ENCODE measurements at regions not wholly inside any gene's neighbourhood (a gene's known extent, or its start where the extent isn't known, plus 50 kb on each side); places are given as distances from the start of the nearest gene placed in this dataset.

GRCh38 chr4:121583396-121583795 is 113.4 kb downstream of the ANXA5 start (continued):
- TF ChIP-seq NANOG (IDR thresholded peaks at IDR 0.05; ENCODE audit: borderline replicate concordance), result no peak

GRCh38 chr4:121582296-121582695 is 114.5 kb downstream of the ANXA5 start:
- ATAC-seq (no peak), DNase-seq (ENCODE audit: low spot score) (no peak)
- Histone ChIP-seq H3K36me3 (ENCODE audit: insufficient read depth) (no peaks in the 10 kb centered on the region), H3K79me2 (replicated peaks; ENCODE audit: insufficient read depth) (no peaks in the 10 kb centered on the region), H3K9me2 (ENCODE audit: insufficient read depth) (no peaks in the 10 kb centered on the region), H2AFZ (no peak overlapping the region), H3K4me2 (no peak overlapping the region), H3F3A (replicated peaks; ENCODE audit: low read depth) (no peaks in the 10 kb centered on the region), H3K4me1 (ENCODE audit: insufficient read depth) (peaks cover 14% of the 10 kb centered on the region; the same call in 1 of the 2 replicates), H3K27ac (ENCODE audit: low read depth) (no peak overlapping the region), H3K27me3 (ENCODE audit: insufficient read depth) (no peaks in the 10 kb centered on the region), H4K20me1 (replicated peaks; ENCODE audit: insufficient read depth) (no peaks in the 10 kb centered on the region), H3K4me3 (no peak overlapping the region)
- TF ChIP-seq ETS1 (IDR thresholded peaks at IDR 0.05), result no peak
- TF ChIP-seq JUNB (IDR thresholded peaks at IDR 0.05; ENCODE audit: unreplicated experiment), result no peak
- TF ChIP-seq REST (IDR thresholded peaks at IDR 0.05; ENCODE audit: unreplicated experiment), result no peak
- no peak for TF ChIP-seq CTCF (conservative IDR thresholded peaks at IDR 0.05; ENCODE audit: low read depth in 2 of 2)
- no peak for TF ChIP-seq ZNF331 (CRISPR knock-in tag; IDR thresholded peaks at IDR 0.05; ENCODE audit: low read depth)
- no peak for TF ChIP-seq STAT1 (IDR thresholded peaks at IDR 0.05; ENCODE audit: unreplicated experiment)
- TF ChIP-seq POLR2AphosphoS5 (IDR thresholded peaks at IDR 0.05; ENCODE audit: low read depth), result no peak
- TF ChIP-seq EZH2 (IDR thresholded peaks at IDR 0.05; ENCODE audit: low read depth, unreplicated experiment), result no peak
- TF ChIP-seq ZNF114 (CRISPR knock-in tag; IDR thresholded peaks at IDR 0.05), result no peak
- no peak for TF ChIP-seq ZNF462 (CRISPR knock-in tag; IDR thresholded peaks at IDR 0.05)
- no peak for TF ChIP-seq NANOG (IDR thresholded peaks at IDR 0.05; ENCODE audit: borderline replicate concordance)
- no peak for TF ChIP-seq EZH2phosphoT487 (IDR thresholded peaks at IDR 0.05; ENCODE audit: unreplicated experiment)
- Mint-ChIP-seq H3K4me3 (no peak overlapping the region), H3K9me3 (no peaks in the 10 kb centered on the region), H3K27ac (no peak overlapping the region), H3K4me1 (peaks cover 21% of the 10 kb centered on the region), H3K36me3 (ENCODE audit: low read depth) (no peaks in the 10 kb centered on the region), H3K27me3 (ENCODE audit: insufficient read depth, low read depth, poor library complexity) (no peaks in the 10 kb centered on the region)

Measured in GM23338 (cell line).